ENCODE measurements at regions not wholly inside any gene's neighbourhood (a gene's known extent, or its start where the extent isn't known, plus 50 kb on each side); places are given as distances from the start of the nearest gene placed in this dataset.

DNA sequence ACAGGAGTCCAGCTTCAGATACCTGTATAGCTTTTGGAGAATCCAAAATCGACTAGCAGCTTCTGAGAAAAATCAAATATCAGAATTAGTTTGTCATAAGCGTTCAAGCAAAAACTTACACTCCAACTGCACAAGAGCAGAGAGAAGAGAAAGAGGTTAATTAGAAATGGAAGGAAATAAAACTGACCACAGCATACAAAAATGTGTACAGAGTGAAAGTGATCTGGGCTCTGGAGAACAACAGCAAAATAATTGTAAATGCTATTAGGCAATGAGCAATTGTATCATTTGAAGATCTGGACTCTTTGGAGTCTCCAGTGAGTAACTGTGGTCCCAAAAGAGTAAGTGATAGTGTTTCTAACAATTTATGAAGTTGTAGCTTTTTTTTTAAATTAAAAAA, 867.3 kb downstream of the TRIB2 start (continued):
- TF ChIP-seq ZNF615 (CRISPR knock-in tag; IDR thresholded peaks at IDR 0.05; ENCODE audit: borderline replicate concordance), result no peak
- TF ChIP-seq SMARCC2 (IDR thresholded peaks at IDR 0.05), result no peak

DNA sequence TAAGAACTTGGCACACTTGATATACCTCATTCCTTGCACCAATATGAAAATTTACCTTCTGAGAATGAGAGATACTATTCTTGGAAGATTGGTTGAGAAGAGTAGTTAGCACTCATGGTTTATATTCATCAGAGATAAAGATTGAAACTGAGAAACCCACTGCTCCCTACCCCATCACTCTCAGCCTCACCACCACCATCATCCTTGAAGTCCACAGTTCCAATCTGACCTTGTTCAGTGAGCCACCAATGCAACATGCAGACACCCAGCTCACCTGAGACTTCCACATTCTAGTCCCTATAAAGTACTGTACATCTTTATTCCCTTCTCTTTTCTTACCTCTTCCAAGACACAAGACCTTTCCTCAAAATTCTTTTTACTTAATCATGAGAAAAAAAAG, 869.0 kb downstream of the TRIB2 start:
- no peak overlapping the region for H3K9ac ChIP-seq (ENCODE audit: insufficient read depth, low read depth, low read length)
- no TSS peak for BruUV-seq (replicated peaks)
- no peak for TF ChIP-seq RORA (CRISPR knock-in tag; IDR thresholded peaks at IDR 0.05)
- no peak for TF ChIP-seq ZBTB38 (CRISPR knock-in tag; IDR thresholded peaks at IDR 0.05)
- no peak for TF ChIP-seq U2AF2 (IDR thresholded peaks at IDR 0.05; ENCODE audit: low read depth, low read length)
- no peak for TF ChIP-seq SOX5 (CRISPR knock-in tag; IDR thresholded peaks at IDR 0.05; ENCODE audit: borderline replicate concordance)
- TF ChIP-seq, protein P1, sequence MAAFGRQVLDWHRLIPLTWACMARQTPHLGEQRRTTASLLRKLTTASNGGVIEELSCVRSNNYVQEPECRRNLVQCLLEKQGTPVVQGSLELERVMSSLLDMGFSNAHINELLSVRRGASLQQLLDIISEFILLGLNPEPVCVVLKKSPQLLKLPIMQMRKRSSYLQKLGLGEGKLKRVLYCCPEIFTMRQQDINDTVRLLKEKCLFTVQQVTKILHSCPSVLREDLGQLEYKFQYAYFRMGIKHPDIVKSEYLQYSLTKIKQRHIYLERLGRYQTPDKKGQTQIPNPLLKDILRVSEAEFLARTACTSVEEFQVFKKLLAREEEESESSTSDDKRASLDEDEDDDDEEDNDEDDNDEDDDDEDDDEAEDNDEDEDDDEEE (CRISPR knock-in tag; IDR thresholded peaks at IDR 0.05), result no peak
- TF ChIP-seq CHD2 (IDR thresholded peaks at IDR 0.05; ENCODE audit: low read depth, low read length), result no peak
- no peak for TF ChIP-seq TARDBP (CRISPR knock-in tag; IDR thresholded peaks at IDR 0.05)
- no peak for TF ChIP-seq ZNF569 (CRISPR knock-in tag; IDR thresholded peaks at IDR 0.05; ENCODE audit: borderline replicate concordance)
- FAIRE-seq (no peak), DNase-seq (ENCODE audit: low spot score) (no peak), ATAC-seq (no peak)
- H2AFZ ChIP-seq (ENCODE audit: low read length), result no peak overlapping the region
- no peak overlapping the region for H3K4me2 ChIP-seq (ENCODE audit: low read depth, low read length)
- no peaks in the 10 kb centered on the region for H3K36me3 ChIP-seq (replicated peaks in 1 of 2; ENCODE audit: control insufficient read depth in 1 of 2, insufficient read depth in 2 of 2, low read length in 2 of 2)
- H3K79me2 ChIP-seq (ENCODE audit: insufficient read depth, low read length), result no peaks in the 10 kb centered on the region
- peaks cover 61% of the 10 kb centered on the region for H3K9me3 ChIP-seq (ENCODE audit: low read length)
- H4K20me1 ChIP-seq (ENCODE audit: insufficient read depth, low read length), result no peaks in the 10 kb centered on the region
- POLR2A ChIA-PET, result no interaction called here
- no peak overlapping the region for H3K27ac ChIP-seq (ENCODE audit: extremely low read length, insufficient read depth, low read length)
- CTCF ChIA-PET (ENCODE audit: low intra/inter-chr PET ratio, low total read pairs), result no interaction called here
- no peaks in the 10 kb centered on the region for H3K27me3 ChIP-seq (ENCODE audit: control insufficient read depth in 1 of 2, insufficient read depth in 2 of 2, low read length in 2 of 2)
- intact Hi-C loops (cut with micrococcal nuclease; ENCODE audit: unreplicated experiment) (no loop called here), in situ Hi-C loops (cut with HindIII; ENCODE audit: extremely low pct_ligation_motif_present, low pct_unique_long_range_greater_than_20kb) (no loop called here)
- no peaks in the 10 kb centered on the region for H3K4me1 ChIP-seq (ENCODE audit: insufficient read depth, low read length)
- H3K4me3 ChIP-seq (replicated peaks in 1 of 3; ENCODE audit: insufficient read depth in 1 of 3, low read depth in 2 of 3, low read length in 3 of 3), result no peak overlapping the region

All from HepG2 (cell line).